Hepatocyte (in vitro differentiated cells): ENCODE measurements at regions not wholly inside any gene's neighbourhood (a gene's known extent, or its start where the extent isn't known, plus 50 kb on each side); places are given as distances from the start of the nearest gene placed in this dataset.

Experiments
- DNase-seq: peaks from one replicate; pipeline ENCODE4 v3.0.0-alpha.2; 2016; ENCODE audit warnings: low spot score
- H2AFZ ChIP-seq: fragments of 200-600 bp; sonication (generic); 2 replicates; pipeline ENCODE4 v1.6.0; 2016; ENCODE audit warnings: antibody characterized with exemption, mild to moderate bottlenecking
- H3K27ac ChIP-seq: fragments of 200-600 bp; sonication (generic); 2 replicates; pipeline ENCODE4 v1.5.1; 2016; ENCODE audit warnings: mild to moderate bottlenecking
- H3K27me3 ChIP-seq: fragments of 200-600 bp; sonication (generic); 2 replicates; pipeline ENCODE4 v1.6.1; 2016
- H3K36me3 ChIP-seq: fragments of 200-600 bp; sonication (generic); replicated peaks from 2 replicates; pipeline ENCODE4 v1.5.1; 2016; ENCODE audit warnings: low read depth; ENCODE audit not compliant: insufficient read depth
- H3K4me1 ChIP-seq: fragments of 200-600 bp; sonication (generic); 2 replicates; pipeline ENCODE4 v1.5.1; 2016; ENCODE audit warnings: mild to moderate bottlenecking, moderate library complexity; ENCODE audit not compliant: insufficient read depth
- H3K4me2 ChIP-seq: fragments of 200-600 bp; sonication (generic); 2 replicates; pipeline ENCODE4 v1.6.0; 2016
- H3K4me3 ChIP-seq: fragments of 200-600 bp; sonication (generic); 2 replicates; pipeline ENCODE4 v1.5.1; 2016; ENCODE audit warnings: mild to moderate bottlenecking
- H3K79me2 ChIP-seq: fragments of 200-600 bp; sonication (generic); 2 replicates; pipeline ENCODE4 v1.6.0; 2017; ENCODE audit warnings: mild to moderate bottlenecking
- H3K9me2 ChIP-seq: fragments of 200-600 bp; sonication (generic); replicated peaks from 2 replicates; pipeline ENCODE4 v1.6.0; 2017; ENCODE audit warnings: mild to moderate bottlenecking; ENCODE audit not compliant: insufficient read depth
- H3K9me3 ChIP-seq: fragments of 200-600 bp; sonication (generic); 2 replicates; pipeline ENCODE4 v1.5.1; 2016; ENCODE audit warnings: low read depth, mild to moderate bottlenecking
- H4K20me1 ChIP-seq: fragments of 200-600 bp; sonication (generic); 2 replicates; pipeline ENCODE4 v1.6.0; 2016; ENCODE audit warnings: mild to moderate bottlenecking; ENCODE audit not compliant: insufficient read depth, poor library complexity, severe bottlenecking
- EZH2 ChIP-seq: fragments of 200-600 bp; sonication (generic); IDR thresholded peaks from 2 replicates; pipeline ENCODE4 v1.6.1; 2016; ENCODE audit warnings: antibody characterized with exemption, mild to moderate bottlenecking, borderline replicate concordance
- EZH2phosphoT487 ChIP-seq: fragments of 200-600 bp; sonication (generic); IDR thresholded peaks from one replicate; pipeline ENCODE4 v1.6.1; 2018; ENCODE audit warnings: antibody characterized with exemption, mild to moderate bottlenecking, low read depth, moderate library complexity; ENCODE audit not compliant: unreplicated experiment, severe bottlenecking
- WGBS: methylation state at CpG from one replicate; pipeline ENCODE4 v1.1.6; 2016; ENCODE audit warnings: low lambda C conversion rate; ENCODE audit errors: missing lambda C conversion rate; 5-methylcytosine and 5-hydroxymethylcytosine counted together
- TF ChIP-seq, protein P1 (sequence below): fragments of 200-600 bp; sonication (generic); IDR thresholded peaks from 2 replicates; pipeline ENCODE4 v1.5.1; 2016; ENCODE audit warnings: antibody characterized with exemption, mild to moderate bottlenecking; ENCODE audit not compliant: poor library complexity

- no peak overlapping the region for H3K4me2 ChIP-seq
- no peaks in the 10 kb centered on the region for H4K20me1 ChIP-seq
- H3K36me3 ChIP-seq: no peaks in the 10 kb centered on the region
- H3K9me3 ChIP-seq: no peaks in the 10 kb centered on the region
- H3K4me3 ChIP-seq: no peak overlapping the region
- H2AFZ ChIP-seq: no peak overlapping the region
- no peak overlapping the region for H3K27ac ChIP-seq
- peaks cover 5% of the 10 kb centered on the region for H3K4me1 ChIP-seq
- no peak for DNase-seq
- WGBS: 88% methylated on average over 3 of the region's 3 CpGs
- H3K79me2 ChIP-seq: no peaks in the 10 kb centered on the region
- no peaks in the 10 kb centered on the region for H3K27me3 ChIP-seq
- no peak for TF ChIP-seq EZH2phosphoT487
- no peak for TF ChIP-seq EZH2
- TF ChIP-seq, protein P1, sequence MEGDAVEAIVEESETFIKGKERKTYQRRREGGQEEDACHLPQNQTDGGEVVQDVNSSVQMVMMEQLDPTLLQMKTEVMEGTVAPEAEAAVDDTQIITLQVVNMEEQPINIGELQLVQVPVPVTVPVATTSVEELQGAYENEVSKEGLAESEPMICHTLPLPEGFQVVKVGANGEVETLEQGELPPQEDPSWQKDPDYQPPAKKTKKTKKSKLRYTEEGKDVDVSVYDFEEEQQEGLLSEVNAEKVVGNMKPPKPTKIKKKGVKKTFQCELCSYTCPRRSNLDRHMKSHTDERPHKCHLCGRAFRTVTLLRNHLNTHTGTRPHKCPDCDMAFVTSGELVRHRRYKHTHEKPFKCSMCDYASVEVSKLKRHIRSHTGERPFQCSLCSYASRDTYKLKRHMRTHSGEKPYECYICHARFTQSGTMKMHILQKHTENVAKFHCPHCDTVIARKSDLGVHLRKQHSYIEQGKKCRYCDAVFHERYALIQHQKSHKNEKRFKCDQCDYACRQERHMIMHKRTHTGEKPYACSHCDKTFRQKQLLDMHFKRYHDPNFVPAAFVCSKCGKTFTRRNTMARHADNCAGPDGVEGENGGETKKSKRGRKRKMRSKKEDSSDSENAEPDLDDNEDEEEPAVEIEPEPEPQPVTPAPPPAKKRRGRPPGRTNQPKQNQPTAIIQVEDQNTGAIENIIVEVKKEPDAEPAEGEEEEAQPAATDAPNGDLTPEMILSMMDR: no peak
- no peaks in the 10 kb centered on the region for H3K9me2 ChIP-seq
Measured at GRCh38 chr6:142651384-142651783, 293.6 kb downstream of the HIVEP2 start.

- WGBS: 78% methylated on average over 5 of the region's 5 CpGs
- H3K79me2 ChIP-seq: no peaks in the 10 kb centered on the region
- no peak for TF ChIP-seq EZH2
- TF ChIP-seq EZH2phosphoT487: no peak
- TF ChIP-seq, protein P1: no peak
- H3K4me2 ChIP-seq: no peak overlapping the region
- no peaks in the 10 kb centered on the region for H3K9me3 ChIP-seq
- no peak for DNase-seq
- no peaks in the 10 kb centered on the region for H3K4me1 ChIP-seq
- H4K20me1 ChIP-seq: no peaks in the 10 kb centered on the region
- H2AFZ ChIP-seq: no peak overlapping the region
- no peaks in the 10 kb centered on the region for H3K27me3 ChIP-seq
- H3K27ac ChIP-seq: no peak overlapping the region
- no peaks in the 10 kb centered on the region for H3K36me3 ChIP-seq
- H3K4me3 ChIP-seq: no peak overlapping the region
- H3K9me2 ChIP-seq: no peaks in the 10 kb centered on the region
Measured at GRCh38 chr6:142653710-142654420, 291.1 kb downstream of the HIVEP2 start.

DNA sequence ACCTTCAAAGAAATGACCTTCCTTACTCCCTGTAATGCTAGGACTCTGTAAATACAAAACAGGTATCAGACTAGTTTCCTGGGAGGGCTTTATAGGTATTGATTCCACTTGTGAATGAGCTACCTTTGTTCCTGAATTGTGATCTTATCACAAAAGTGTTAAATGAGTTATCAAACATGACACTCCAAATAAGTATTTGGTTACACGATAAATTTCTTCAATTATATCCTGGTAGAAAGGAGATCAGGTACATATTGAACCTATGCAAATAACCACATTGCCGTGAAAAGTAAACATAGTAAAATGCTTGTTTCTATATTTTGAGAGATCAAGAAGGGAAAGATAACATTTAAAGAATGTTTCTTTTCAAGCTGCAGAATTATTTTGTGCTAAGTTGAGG is 285.3 kb downstream of the HIVEP2 start:
- Histone ChIP-seq H3K27ac (no peak overlapping the region), H3K9me3 (no peaks in the 10 kb centered on the region), H3K4me2 (no peak overlapping the region), H3K4me3 (no peak overlapping the region), H2AFZ (no peak overlapping the region), H3K27me3 (no peaks in the 10 kb centered on the region), H3K4me1 (no peaks in the 10 kb centered on the region), H4K20me1 (no peaks in the 10 kb centered on the region), H3K9me2 (no peaks in the 10 kb centered on the region), H3K79me2 (no peaks in the 10 kb centered on the region), H3K36me3 (no peaks in the 10 kb centered on the region)
- TF ChIP-seq, protein P1: no peak
- TF ChIP-seq EZH2: no peak
- 72% methylated on average over 2 of the region's 2 CpGs for WGBS
- no peak for DNase-seq

- no peak for DNase-seq
- H3K9me2 ChIP-seq: no peaks in the 10 kb centered on the region
- H2AFZ ChIP-seq: no peak overlapping the region
- no peak overlapping the region for H3K27ac ChIP-seq
- no peaks in the 10 kb centered on the region for H4K20me1 ChIP-seq
- no peaks in the 10 kb centered on the region for H3K27me3 ChIP-seq
- WGBS: 79% methylated on average over 2 of the region's 2 CpGs
- no peak overlapping the region for H3K4me3 ChIP-seq
- no peaks in the 10 kb centered on the region for H3K4me1 ChIP-seq
- TF ChIP-seq EZH2 (no peak), EZH2phosphoT487 (no peak)
- TF ChIP-seq, protein P1: no peak
- H3K4me2 ChIP-seq: no peak overlapping the region
- H3K36me3 ChIP-seq: no peaks in the 10 kb centered on the region
- H3K79me2 ChIP-seq: no peaks in the 10 kb centered on the region
- no peaks in the 10 kb centered on the region for H3K9me3 ChIP-seq
Measured at GRCh38 chr6:142665393-142665792, 279.6 kb downstream of the HIVEP2 start.
